H9 (cell line): ENCODE measurements at regions not wholly inside any gene's neighbourhood (a gene's known extent, or its start where the extent isn't known, plus 50 kb on each side); places are given as distances from the start of the nearest gene placed in this dataset.

ENCODE experiments used
- DNase-seq: peaks from one replicate; pipeline ENCODE4 v3.0.0-alpha.2; 2017
- H2AFZ ChIP-seq: one replicate; pipeline ENCODE4 v1.6.1; 2013; ENCODE audit warnings: mild to moderate bottlenecking, low read length, control low read depth, moderate library complexity
- H2AK5ac ChIP-seq: 2 replicates; pipeline ENCODE4 v1.6.1; 2013; ENCODE audit warnings: low read length, control low read depth, mixed read lengths; ENCODE audit not compliant: insufficient read length
- H2BK120ac ChIP-seq: one replicate; pipeline ENCODE4 v1.6.1; 2013; ENCODE audit warnings: low read depth, mild to moderate bottlenecking, low read length, control low read depth, inconsistent platforms; ENCODE audit not compliant: poor library complexity, severe bottlenecking
- H2BK12ac ChIP-seq: 2 replicates; pipeline ENCODE4 v1.6.1; 2013; ENCODE audit warnings: low read length, control low read depth, mixed read lengths, low read depth; ENCODE audit not compliant: insufficient read length
- H2BK15ac ChIP-seq: 2 replicates; pipeline ENCODE4 v1.6.1; 2013; ENCODE audit warnings: low read depth, low read length, control low read depth
- H2BK20ac ChIP-seq: one replicate; pipeline ENCODE4 v1.6.1; 2013; ENCODE audit warnings: low read depth, mild to moderate bottlenecking, low read length, control low read depth, inconsistent platforms; ENCODE audit not compliant: poor library complexity, severe bottlenecking
- H2BK5ac ChIP-seq: 2 replicates; pipeline ENCODE4 v1.6.1; 2013; ENCODE audit warnings: low read length, control low read depth, mixed read lengths; ENCODE audit not compliant: insufficient read length
- H3K14ac ChIP-seq: 2 replicates; pipeline ENCODE4 v1.6.1; 2013; ENCODE audit warnings: low read length, control low read depth; ENCODE audit not compliant: insufficient read depth
- H3K18ac ChIP-seq: 2 replicates; pipeline ENCODE4 v1.6.1; 2013; ENCODE audit warnings: low read depth, mild to moderate bottlenecking, mixed read lengths, low read length, control low read depth; ENCODE audit not compliant: insufficient read length
- H3K23ac ChIP-seq: 2 replicates; pipeline ENCODE4 v1.6.1; 2013; ENCODE audit warnings: low read length, control low read depth, mixed read lengths, low read depth; ENCODE audit not compliant: insufficient read length
- H3K23me2 ChIP-seq: 2 replicates; pipeline ENCODE4 v1.6.1; 2013; ENCODE audit warnings: low read depth, mild to moderate bottlenecking, mixed read lengths, low read length, control low read depth; ENCODE audit not compliant: insufficient read length, poor library complexity, severe bottlenecking
- H3K27ac ChIP-seq: 2 replicates; pipeline ENCODE4 v1.5.1; 2013; ENCODE audit warnings: low read length, control low read depth, mixed read lengths, low read depth; ENCODE audit not compliant: insufficient read length
- H3K27me3 ChIP-seq: 2 replicates; pipeline ENCODE4 v1.6.1; 2013; ENCODE audit warnings: low read length, control low read depth, inconsistent platforms; ENCODE audit not compliant: insufficient read depth
- H3K4ac ChIP-seq: 2 replicates; pipeline ENCODE4 v1.6.1; 2013; ENCODE audit warnings: low read depth, mild to moderate bottlenecking, control low read depth, inconsistent platforms, low read length, moderate library complexity
- H3K4me1 ChIP-seq: 2 replicates; pipeline ENCODE4 v1.6.1; 2013; ENCODE audit warnings: low read length, control low read depth, inconsistent platforms; ENCODE audit not compliant: insufficient read depth
- H3K4me2 ChIP-seq: 2 replicates; pipeline ENCODE4 v1.6.1; 2013; ENCODE audit warnings: low read length, control low read depth, mixed read lengths; ENCODE audit not compliant: insufficient read length, insufficient read depth
- H3K56ac ChIP-seq: 2 replicates; pipeline ENCODE4 v1.6.1; 2013; ENCODE audit warnings: low read depth, mild to moderate bottlenecking, mixed read lengths, low read length, control low read depth; ENCODE audit not compliant: insufficient read length
- H3K79me1 ChIP-seq: 2 replicates; pipeline ENCODE4 v1.6.1; 2013; ENCODE audit warnings: low read depth, mild to moderate bottlenecking, moderate library complexity, low read length, control low read depth, inconsistent platforms; ENCODE audit not compliant: insufficient read depth, poor library complexity, severe bottlenecking
- H3K79me2 ChIP-seq: 2 replicates; pipeline ENCODE4 v1.6.1; 2013; ENCODE audit warnings: low read length, control low read depth, inconsistent platforms; ENCODE audit not compliant: insufficient read depth
- H3K9ac ChIP-seq: 2 replicates; pipeline ENCODE4 v1.6.1; 2013; ENCODE audit warnings: low read length, control low read depth, mixed read lengths; ENCODE audit not compliant: insufficient read length; ENCODE audit errors: extremely low read depth
- H3K9me3 ChIP-seq: one replicate; pipeline ENCODE4 v1.6.1; 2013; ENCODE audit warnings: low read depth, low read length, inconsistent platforms; ENCODE audit not compliant: control insufficient read depth
- H3T11ph ChIP-seq: one replicate; pipeline ENCODE4 v1.6.1; 2013; ENCODE audit warnings: mild to moderate bottlenecking, low read length, control low read depth, inconsistent platforms
- H4K20me1 ChIP-seq: one replicate; pipeline ENCODE4 v1.6.1; 2013; ENCODE audit not compliant: control insufficient read depth, insufficient read length, insufficient read depth
- H4K5ac ChIP-seq: 2 replicates; pipeline ENCODE4 v1.6.1; 2013; ENCODE audit warnings: low read depth, mild to moderate bottlenecking, mixed read lengths, low read length, control low read depth; ENCODE audit not compliant: insufficient read length
- H4K8ac ChIP-seq: replicated peaks from 2 replicates; pipeline ENCODE4 v1.6.1; 2013; ENCODE audit warnings: low read length, control low read depth, mixed read lengths, low read depth; ENCODE audit not compliant: insufficient read length
- H4K91ac ChIP-seq: 2 replicates; pipeline ENCODE4 v1.6.1; 2013; ENCODE audit warnings: low read depth, mild to moderate bottlenecking, moderate library complexity, mixed read lengths, low read length, control low read depth; ENCODE audit not compliant: insufficient read length
- H3K27ac Mint-ChIP-seq, 3 experiments: 2 replicates in 2 of 3; 3 replicates in 1 of 3; pipeline ENCODE4 v1.8.0; 2020 to 2021; ENCODE audit warnings: mixed read lengths in 3 of 3, mild to moderate bottlenecking in 1 of 3, moderate library complexity in 1 of 3
- H3K27me3 Mint-ChIP-seq: 2 replicates; pipeline ENCODE4 v1.8.0; 2021; ENCODE audit warnings: low read depth, mild to moderate bottlenecking, moderate library complexity, mixed read lengths
- H3K36me3 Mint-ChIP-seq, 3 experiments: 2 replicates in 2 of 3; 3 replicates in 1 of 3; pipeline ENCODE4 v1.8.0; 2020 to 2021; ENCODE audit warnings: low read depth in 3 of 3, mixed read lengths in 3 of 3; ENCODE audit not compliant: insufficient read depth in 1 of 3
- H3K4me1 Mint-ChIP-seq, 2 experiments: 2 replicates each; pipeline ENCODE4 v1.8.0; 2020; ENCODE audit warnings: mixed read lengths in 2 of 2
- H3K4me3 Mint-ChIP-seq, 2 experiments: 2 replicates in 1 of 2; 3 replicates in 1 of 2; pipeline ENCODE4 v1.8.0; 2020 to 2021; ENCODE audit warnings: mild to moderate bottlenecking in 2 of 2, mixed read lengths in 2 of 2, moderate library complexity in 1 of 2
- H3K9me3 Mint-ChIP-seq, 2 experiments: 2 replicates in 1 of 2; 3 replicates in 1 of 2; pipeline ENCODE4 v1.8.0; 2020; ENCODE audit warnings: mild to moderate bottlenecking in 2 of 2, mixed read lengths in 2 of 2, moderate library complexity in 1 of 2
- CTCF ChIP-seq: fragments of 200-600 bp; sonication (generic); conservative IDR thresholded peaks from 3 replicates; pipeline ENCODE4 v1.8.0; 2021; ENCODE audit warnings: antibody characterized with exemption, mild to moderate bottlenecking
- WGBS: extraction: QIAGEN DNeasy Blood & Tissue Kit; methylation state at CpG from one replicate; pipeline ENCODE4 v1.1.7; 2013; ENCODE audit warnings: missing lambda C conversion rate, low lambda C conversion rate, mixed read lengths; ENCODE audit not compliant: insufficient read length; ENCODE audit errors: extremely low coverage; 5-methylcytosine and 5-hydroxymethylcytosine counted together

GRCh38 chr2:201974171-201975100, 59.2 kb upstream of the FZD7 start:
- Histone ChIP-seq H2BK15ac (no peak overlapping the region), H2BK5ac (no peak overlapping the region), H4K8ac (no peak overlapping the region), H3K23ac (no peak overlapping the region), H3K9me3 (no peaks in the 10 kb centered on the region), H3K79me1 (no peaks in the 10 kb centered on the region), H2BK12ac (no peak overlapping the region), H4K5ac (no peak overlapping the region), H3K56ac (no peak overlapping the region), H3K14ac (no peak overlapping the region), H2AK5ac (no peak overlapping the region), H3K4ac (no peak overlapping the region), H3K4me2 (no peak overlapping the region), H4K91ac (no peak overlapping the region), H3K18ac (no peak overlapping the region), H3K9ac (no peak overlapping the region), H2BK120ac (no peak overlapping the region), H3K27me3 (no peaks in the 10 kb centered on the region), H3K23me2 (peaks cover 6% of the 10 kb centered on the region), H3K79me2 (peaks cover 10% of the 10 kb centered on the region; the same call in 1 of the 2 replicates), H3T11ph (no peak overlapping the region), H4K20me1 (no peaks in the 10 kb centered on the region), H3K27ac (no peak overlapping the region), H2BK20ac (no peak overlapping the region), H2AFZ (no peak overlapping the region), H3K4me1 (peaks cover 26% of the 10 kb centered on the region)
- Mint-ChIP-seq H3K9me3 (peaks cover 0 to 6% of the 10 kb centered on the region in 2 experiments; a peak in 2 of 5 replicates), H3K4me1 (peaks cover 82 to 83% of the 10 kb centered on the region in 2 experiments), H3K4me3 (peak overlapping the region in 1 of 2 experiments; percentile 47; a peak in 2 of 5 replicates), H3K27ac (peak overlapping the region; percentile 9 to 82 (median 59); a peak in 4 of 7 replicates), H3K36me3 (peaks cover 4 to 37% (median 33%) of the 10 kb centered on the region in 3 experiments; a peak in 6 of 7 replicates), H3K27me3 (no peaks in the 10 kb centered on the region)
- TF ChIP-seq CTCF, result no peak
- no CpG with 5 or more reads among the region's 12 CpGs for WGBS
- DNase-seq, result no peak
